PC-9 (cell line): ENCODE measurements at regions not wholly inside any gene's neighbourhood (a gene's known extent, or its start where the extent isn't known, plus 50 kb on each side); places are given as distances from the start of the nearest gene placed in this dataset.

Experiments
- BruUV-seq: library from RNA; stranded (reverse); fragments of 400-500 nt; replicated peaks from 2 replicates; lab custom pipeline; 2021; lab: Mats Ljungman, UMichigan
- CTCF ChIA-PET: fragments of 300-600 bp; sonication (Branson Sonifier 250); formaldehyde crosslinking; loops from one replicate; lab custom pipeline; 2022; ENCODE audit warnings: antibody characterized with exemption; lab: Charles Lee
- POLR2A ChIA-PET: fragments of 300-600 bp; sonication (Branson Sonifier 250); formaldehyde crosslinking; loops from one replicate; lab custom pipeline; 2022; ENCODE audit warnings: antibody characterized with exemption; ENCODE audit not compliant: unreplicated experiment; lab: Charles Lee
- DNase-seq, 2 experiments: peaks; one replicate each; pipeline versions ENCODE4 v3.0.0 to v3.0.0-alpha.2; 2015 to 2022; ENCODE audit warnings: mixed read lengths in 1 of 2
- H2AFZ ChIP-seq: fragments of 200-600 bp; sonication (generic); 2 replicates; pipeline ENCODE4 v1.8.1; 2017; ENCODE audit warnings: antibody characterized with exemption
- H3F3A ChIP-seq: fragments of 200-600 bp; sonication (generic); 2 replicates; pipeline ENCODE4 v1.8.1; 2017; ENCODE audit warnings: antibody characterized with exemption, mild to moderate bottlenecking, low read depth; ENCODE audit not compliant: insufficient read depth
- H3K27ac ChIP-seq: fragments of 200-600 bp; sonication (generic); 2 replicates; pipeline ENCODE4 v1.6.1; 2016; ENCODE audit warnings: mixed run types
- H3K27me3 ChIP-seq: fragments of 200-600 bp; sonication (generic); 2 replicates; pipeline ENCODE4 v1.6.1; 2016; ENCODE audit warnings: low read depth, mixed run types; ENCODE audit not compliant: insufficient read depth
- H3K36me3 ChIP-seq: fragments of 200-600 bp; sonication (generic); 2 replicates; pipeline ENCODE4 v1.6.1; 2016; ENCODE audit warnings: low read depth, mixed run types
- H3K4me1 ChIP-seq: fragments of 200-600 bp; sonication (generic); replicated peaks from 2 replicates; pipeline ENCODE4 v1.6.1; 2016; ENCODE audit warnings: mixed run types; ENCODE audit not compliant: insufficient read depth
- H3K4me2 ChIP-seq: fragments of 200-600 bp; sonication (generic); 2 replicates; pipeline ENCODE4 v1.6.1; 2017; ENCODE audit warnings: mixed run types
- H3K4me3 ChIP-seq: fragments of 200-600 bp; sonication (generic); 2 replicates; pipeline ENCODE4 v1.6.1; 2016; ENCODE audit warnings: mixed run types
- H3K79me2 ChIP-seq: fragments of 200-600 bp; sonication (generic); 2 replicates; pipeline ENCODE4 v1.6.1; 2017; ENCODE audit warnings: low read depth, mixed run types
- H3K9me2 ChIP-seq: fragments of 200-600 bp; sonication (generic); 2 replicates; pipeline ENCODE4 v1.8.1; 2017; ENCODE audit warnings: mild to moderate bottlenecking; ENCODE audit not compliant: insufficient read depth
- H3K9me3 ChIP-seq: fragments of 200-600 bp; sonication (generic); 2 replicates; pipeline ENCODE4 v1.8.1; 2016; ENCODE audit warnings: low read depth; ENCODE audit not compliant: insufficient read depth
- H4K20me1 ChIP-seq: fragments of 200-600 bp; sonication (generic); 2 replicates; pipeline ENCODE4 v1.8.1; 2017; ENCODE audit not compliant: insufficient read depth
- EZH2 ChIP-seq: fragments of 200-600 bp; sonication (generic); IDR thresholded peaks from 2 replicates; pipeline ENCODE4 v1.8.0; 2017; ENCODE audit warnings: antibody characterized with exemption, low read depth
- intact Hi-C: fragments of 100-400 bp; cut with micrococcal nuclease; formaldehyde crosslinking; loops from one replicate; pipeline ENCODE4 v1.10.0; 2022; ENCODE audit not compliant: unreplicated experiment
- TF ChIP-seq, protein P1 (sequence below): fragments of 200-600 bp; sonication (generic); conservative IDR thresholded peaks from 2 replicates; pipeline ENCODE4 v1.6.1; 2017; ENCODE audit warnings: mixed run types, antibody characterized with exemption, mild to moderate bottlenecking, moderate library complexity

DNA sequence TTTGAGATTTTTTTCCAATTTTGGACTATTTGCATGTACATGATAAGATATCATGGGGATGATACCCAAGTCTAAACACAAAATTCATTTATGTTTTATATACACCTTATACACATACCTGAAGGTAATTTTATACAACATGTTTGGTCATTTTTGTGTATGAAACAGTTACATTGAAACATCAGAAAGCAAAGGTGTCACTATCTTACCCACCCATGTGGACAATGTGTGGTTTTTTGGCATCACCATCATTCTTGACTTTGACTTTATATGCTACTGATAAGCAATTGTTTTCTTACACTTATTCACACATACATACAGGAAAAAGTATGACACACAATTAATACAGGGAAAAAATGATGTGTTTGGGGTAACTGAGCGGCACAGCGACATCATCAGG is 51.0 kb upstream of the ACVR1 start:
- ChIA-PET POLR2A (no interaction called here), CTCF (no interaction called here)
- no TSS peak for BruUV-seq
- Histone ChIP-seq H3K36me3 (no peaks in the 10 kb centered on the region), H3K4me3 (no peak overlapping the region), H2AFZ (no peak overlapping the region), H3K4me1 (no peaks in the 10 kb centered on the region), H3K79me2 (no peaks in the 10 kb centered on the region), H3K27me3 (no peaks in the 10 kb centered on the region), H3K27ac (no peak overlapping the region), H3K9me3 (no peaks in the 10 kb centered on the region), H3F3A (no peaks in the 10 kb centered on the region), H3K4me2 (no peak overlapping the region), H4K20me1 (no peaks in the 10 kb centered on the region), H3K9me2 (no peaks in the 10 kb centered on the region)
- intact Hi-C loops = loop anchor here (2.0 kb wide), 1 partner anchor 70 kb away; no protein-coding TSS in a partner anchor
- TF ChIP-seq EZH2 = no peak
- TF ChIP-seq, protein P1, sequence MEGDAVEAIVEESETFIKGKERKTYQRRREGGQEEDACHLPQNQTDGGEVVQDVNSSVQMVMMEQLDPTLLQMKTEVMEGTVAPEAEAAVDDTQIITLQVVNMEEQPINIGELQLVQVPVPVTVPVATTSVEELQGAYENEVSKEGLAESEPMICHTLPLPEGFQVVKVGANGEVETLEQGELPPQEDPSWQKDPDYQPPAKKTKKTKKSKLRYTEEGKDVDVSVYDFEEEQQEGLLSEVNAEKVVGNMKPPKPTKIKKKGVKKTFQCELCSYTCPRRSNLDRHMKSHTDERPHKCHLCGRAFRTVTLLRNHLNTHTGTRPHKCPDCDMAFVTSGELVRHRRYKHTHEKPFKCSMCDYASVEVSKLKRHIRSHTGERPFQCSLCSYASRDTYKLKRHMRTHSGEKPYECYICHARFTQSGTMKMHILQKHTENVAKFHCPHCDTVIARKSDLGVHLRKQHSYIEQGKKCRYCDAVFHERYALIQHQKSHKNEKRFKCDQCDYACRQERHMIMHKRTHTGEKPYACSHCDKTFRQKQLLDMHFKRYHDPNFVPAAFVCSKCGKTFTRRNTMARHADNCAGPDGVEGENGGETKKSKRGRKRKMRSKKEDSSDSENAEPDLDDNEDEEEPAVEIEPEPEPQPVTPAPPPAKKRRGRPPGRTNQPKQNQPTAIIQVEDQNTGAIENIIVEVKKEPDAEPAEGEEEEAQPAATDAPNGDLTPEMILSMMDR = no peak
- DNase-seq = no peak
